ENCODE measurements at regions not wholly inside any gene's neighbourhood (a gene's known extent, or its start where the extent isn't known, plus 50 kb on each side); places are given as distances from the start of the nearest gene placed in this dataset.

- TF ChIP-seq Cebpa-rat (IDR thresholded peaks at IDR 0.05) = no peak
- H3K27ac ChIP-seq = no peak overlapping the region
- 0 out of 20 replicates have a peak, but pooled peaks cover 0 to 4% (median 0%) of the 10 kb centered on the region in 10 experiments for H3K4me1 ChIP-seq
- no peak overlapping the region for H3K9ac ChIP-seq
- H3K4me3 ChIP-seq = no peak overlapping the region
- no peaks in the 10 kb centered on the region for H3K27me3 ChIP-seq
- H3K4me2 ChIP-seq = no peak overlapping the region
- H3K36me3 ChIP-seq = no peaks in the 10 kb centered on the region
- H4K20me1 ChIP-seq = no peaks in the 10 kb centered on the region
- peaks cover 0 to 13% (median 8%) of the 10 kb centered on the region in 11 experiments; a peak in 9 of 22 replicates for H3K9me3 ChIP-seq (replicated peaks in 1 of 11)
Measured at GRCh38 chr16:55929181-55929580, 54.0 kb upstream of the CES5A start.

- Histone ChIP-seq H3K4me1 (peaks cover 0 to 12% (median 0%) of the 10 kb centered on the region in 10 experiments; a peak in 6 of 20 replicates), H4K20me1 (no peaks in the 10 kb centered on the region), H3K27ac (no peak overlapping the region), H3K4me2 (no peak overlapping the region), H3K27me3 (no peaks in the 10 kb centered on the region), H3K4me3 (no peak overlapping the region), H3K9ac (no peak overlapping the region), H3K9me3 (replicated peaks in 1 of 11) (peaks cover 4 to 16% (median 10%) of the 10 kb centered on the region in 11 experiments; a peak in 21 of 22 replicates), H3K36me3 (no peaks in the 10 kb centered on the region)
- TF ChIP-seq Cebpa-rat (IDR thresholded peaks at IDR 0.05) = no peak
Measured at GRCh38 chr16:55925242-55925641, 50.1 kb upstream of the CES5A start.
